Right renal cortex interstitium (tissue), 3 donors: ENCODE measurements at regions not wholly inside any gene's neighbourhood (a gene's known extent, or its start where the extent isn't known, plus 50 kb on each side); places are given as distances from the start of the nearest gene placed in this dataset.
"Not testable (repeated sequence)": the region's sequence is repeated elsewhere in the genome, so short reads cannot be mapped to it uniquely, and the experiment has no call there.

Experiments used
- DNase-seq, 3 donors: peaks; one replicate each; pipeline ENCODE4 v3.0.0-alpha.2; 2013; ENCODE audit warnings: low read depth in 3 of 3, low spot score in 2 of 3

DNA sequence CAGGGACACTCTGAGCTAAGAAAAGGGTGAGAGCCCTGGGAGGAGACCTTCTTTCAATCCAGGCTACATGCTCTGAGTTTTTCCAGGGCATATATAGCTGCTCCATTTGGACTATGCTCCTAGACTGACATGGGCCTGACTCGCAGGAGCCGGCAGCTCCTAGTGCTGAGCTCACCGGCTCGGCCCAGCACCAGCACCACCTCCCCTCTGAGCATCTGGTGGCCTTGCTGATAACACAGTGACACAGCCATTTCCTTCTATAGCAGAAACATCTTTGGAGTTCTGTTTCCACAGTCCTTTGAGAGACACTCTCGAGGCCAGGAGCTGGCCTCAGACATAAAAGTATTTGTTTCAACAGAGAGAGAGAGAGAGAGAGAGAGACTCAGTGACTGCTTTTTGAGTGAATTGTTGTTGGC, 184.9 kb downstream of the TM9SF2 start:
- no peak for DNase-seq

DNA sequence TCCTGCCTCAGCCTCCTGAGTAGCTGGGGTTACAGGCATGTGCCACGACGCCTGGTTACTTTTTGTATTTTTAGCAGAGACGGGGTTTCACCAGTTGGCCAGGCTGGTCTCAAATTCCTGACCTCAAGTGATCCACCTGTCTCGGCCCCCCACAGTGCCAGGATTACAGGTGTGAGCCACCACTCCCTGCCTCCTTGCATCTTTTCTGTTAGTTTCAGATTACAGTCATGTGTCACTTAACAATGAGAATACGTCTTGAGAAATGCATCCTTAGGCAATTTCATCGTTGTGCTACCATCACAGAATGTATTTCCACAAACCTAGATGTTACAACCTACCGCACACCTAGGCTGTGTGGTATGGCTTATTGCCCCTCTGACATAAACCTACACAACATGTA, 180.4 kb downstream of the TM9SF2 start:
- DNase-seq: no peak

DNA sequence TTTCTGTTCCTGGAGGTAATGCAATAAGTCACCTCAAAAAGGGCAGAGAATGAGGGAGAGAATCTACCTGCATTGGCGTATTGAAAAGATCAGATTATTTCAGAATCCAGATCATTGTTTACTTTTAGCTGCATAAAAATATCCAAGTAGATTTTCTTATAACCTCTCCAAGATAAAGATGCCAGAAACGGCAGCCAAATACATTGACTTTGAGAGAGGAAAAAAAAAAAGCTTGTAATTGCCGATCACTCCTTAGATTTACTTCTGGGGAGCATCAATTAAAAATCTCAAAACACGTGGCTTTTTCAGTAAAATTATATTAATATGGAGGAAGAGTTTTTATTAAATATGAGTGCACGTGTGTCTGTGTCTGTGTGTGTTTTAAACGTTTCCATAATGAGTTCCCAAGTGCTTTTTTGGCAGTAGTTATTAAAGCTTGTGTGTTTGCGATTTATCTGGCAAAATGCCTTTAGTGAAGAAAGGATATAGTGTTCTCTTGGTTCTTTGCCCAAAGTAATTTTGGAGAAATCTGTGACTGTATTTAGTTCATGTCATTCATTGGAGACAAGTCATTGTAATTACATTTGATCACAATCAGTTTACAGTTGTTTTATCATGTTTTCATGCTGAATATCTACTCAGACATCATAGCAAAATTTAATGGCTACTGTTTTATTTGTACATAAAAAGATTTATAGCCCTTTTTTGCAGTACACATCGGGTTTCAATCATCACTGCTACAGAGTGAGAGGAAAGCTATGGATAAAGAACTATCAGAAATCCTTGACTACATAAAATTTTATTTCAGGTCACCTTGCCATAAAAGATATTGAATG, 176.1 kb downstream of the TM9SF2 start:
- no peak for DNase-seq

DNA sequence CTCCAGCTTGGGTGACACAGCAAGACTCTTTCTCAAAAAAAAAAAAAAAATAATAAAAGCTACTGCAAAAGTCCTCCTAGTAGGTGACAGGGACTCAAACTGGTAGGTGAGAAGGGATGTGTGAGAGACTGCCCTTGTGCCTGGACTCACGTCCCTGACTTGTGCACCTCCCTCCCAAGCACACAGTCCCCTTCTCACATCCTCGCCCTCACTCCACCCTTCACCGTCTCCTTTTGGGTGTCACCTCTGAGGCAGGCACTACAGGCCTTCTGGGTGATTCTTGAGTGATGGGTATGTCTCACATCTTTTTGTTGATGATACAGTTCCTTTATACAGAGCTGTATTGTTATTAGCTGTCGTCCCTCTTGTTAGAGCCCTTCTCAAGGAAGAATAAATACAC, 170.5 kb downstream of the TM9SF2 start:
- DNase-seq: no peak

DNA sequence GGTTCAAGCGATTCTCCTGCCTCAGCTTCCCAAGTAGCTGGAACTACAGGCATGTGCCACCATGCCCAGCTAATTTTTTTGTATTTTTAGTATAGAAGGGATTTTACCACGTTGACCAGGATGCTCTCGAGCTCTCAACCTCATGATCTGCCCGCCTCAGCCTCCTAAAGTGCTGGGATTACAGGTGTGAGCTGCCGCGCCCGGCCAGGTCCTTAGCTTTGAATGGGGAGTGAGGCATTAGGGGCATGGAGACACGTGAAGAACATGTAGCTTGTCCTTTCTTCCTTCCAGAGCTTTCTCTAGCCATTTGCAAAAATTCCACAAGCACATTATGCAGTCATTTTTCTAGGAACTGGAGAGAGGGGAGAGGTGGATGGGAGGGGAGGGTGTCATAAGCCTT, 167.8 kb downstream of the TM9SF2 start:
- DNase-seq: not testable (repeated sequence)

DNA sequence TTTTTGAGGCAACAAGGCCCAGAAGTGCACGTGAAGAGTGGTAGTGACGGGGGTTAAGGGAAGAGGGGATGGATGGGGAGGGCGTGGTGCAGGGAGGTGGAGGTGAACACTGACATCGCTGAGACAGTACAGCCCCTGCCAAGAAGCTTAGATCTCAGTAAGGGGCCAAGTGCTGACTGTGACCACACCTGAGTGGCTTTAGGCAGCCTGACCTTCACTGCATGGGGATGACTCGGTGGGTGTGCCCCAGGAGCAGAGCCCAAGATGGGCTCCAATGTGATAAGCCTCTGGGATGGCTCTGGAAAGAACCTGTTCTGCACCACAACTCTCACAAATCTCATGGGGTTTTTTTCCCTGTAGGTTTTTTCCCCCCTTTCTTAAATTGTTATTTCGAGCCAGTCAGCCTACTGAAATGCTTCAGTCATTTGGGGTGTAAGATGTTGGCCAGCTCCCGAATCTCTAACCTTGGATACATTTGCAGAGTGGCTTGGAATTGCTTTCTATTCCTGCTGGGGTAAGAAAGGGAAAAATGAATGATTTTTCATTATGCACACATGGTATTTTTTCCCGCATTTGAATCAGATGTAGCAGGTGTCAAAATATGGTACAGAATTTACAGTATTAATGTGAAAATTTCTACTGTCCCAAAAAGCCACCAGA, 165.0 kb downstream of the TM9SF2 start:
- DNase-seq: no peak

DNA sequence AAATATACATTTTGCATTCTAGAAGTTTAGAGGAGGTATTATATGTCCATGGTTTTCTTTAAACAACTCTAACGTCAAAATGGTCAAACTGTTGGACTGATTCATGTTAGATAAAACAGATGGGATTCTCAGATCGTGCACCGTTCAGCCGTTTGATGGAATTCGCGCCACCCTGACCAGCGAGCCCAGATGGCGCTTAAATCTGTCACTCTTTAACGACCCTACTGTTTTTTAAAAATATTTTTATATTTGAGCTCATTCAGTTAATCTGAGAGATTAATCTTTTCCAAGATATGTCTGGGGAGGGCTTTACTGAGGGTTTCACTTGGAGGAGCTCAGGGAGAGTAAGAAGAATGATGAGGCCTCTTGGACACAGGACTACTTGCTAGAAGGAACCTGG, 164.4 kb downstream of the TM9SF2 start:
- no peak for DNase-seq

DNA sequence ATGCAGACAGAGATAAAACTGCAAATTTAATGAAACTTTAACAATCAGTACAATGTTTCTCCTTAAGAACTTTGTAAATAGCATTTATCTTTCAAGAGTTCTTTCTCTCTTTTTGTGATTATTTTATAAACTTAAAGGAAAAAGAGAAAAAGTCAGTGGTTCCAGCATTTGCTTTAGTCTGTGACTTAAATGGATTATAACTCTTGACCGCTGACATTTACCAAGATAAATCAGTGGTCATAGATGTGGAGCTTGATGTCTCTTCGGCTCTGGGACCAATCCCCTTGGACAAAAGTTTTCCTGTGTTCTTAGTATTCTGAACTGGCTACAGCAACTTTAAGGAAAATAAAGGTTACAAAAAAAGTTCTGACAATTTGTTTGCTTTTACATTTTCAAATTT, 162.6 kb downstream of the TM9SF2 start:
- DNase-seq: no peak

DNA sequence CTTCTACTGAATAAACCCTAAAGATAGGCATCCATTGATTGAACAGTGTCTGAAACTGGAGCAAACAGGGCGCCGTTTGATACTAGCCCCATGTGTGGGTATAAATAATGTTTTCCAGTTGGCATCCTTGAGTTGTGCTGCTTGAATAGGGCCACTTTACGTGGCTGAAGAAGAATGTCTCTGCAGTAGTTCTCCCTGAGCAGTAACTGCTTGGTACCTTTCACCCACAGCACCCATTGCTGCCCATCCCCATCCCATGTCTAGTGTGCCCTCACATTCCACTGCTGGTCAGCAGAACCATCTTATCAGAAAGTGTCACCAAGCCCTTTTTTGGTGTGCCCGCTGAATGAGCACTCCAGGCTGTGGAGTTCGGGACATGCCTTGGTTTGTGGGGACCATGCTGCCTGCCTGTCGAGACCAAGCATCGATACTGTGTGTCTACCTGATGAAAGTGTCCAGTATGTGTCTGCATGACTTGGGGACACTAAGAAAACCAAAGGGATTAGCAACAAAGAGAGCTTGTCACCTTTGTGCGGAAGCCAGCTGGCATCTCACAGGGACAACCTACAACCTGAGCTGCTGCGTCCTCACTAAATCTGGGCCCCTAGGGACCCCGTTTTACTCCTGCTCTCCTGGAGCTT, 162.0 kb downstream of the TM9SF2 start:
- no peak for DNase-seq

DNA sequence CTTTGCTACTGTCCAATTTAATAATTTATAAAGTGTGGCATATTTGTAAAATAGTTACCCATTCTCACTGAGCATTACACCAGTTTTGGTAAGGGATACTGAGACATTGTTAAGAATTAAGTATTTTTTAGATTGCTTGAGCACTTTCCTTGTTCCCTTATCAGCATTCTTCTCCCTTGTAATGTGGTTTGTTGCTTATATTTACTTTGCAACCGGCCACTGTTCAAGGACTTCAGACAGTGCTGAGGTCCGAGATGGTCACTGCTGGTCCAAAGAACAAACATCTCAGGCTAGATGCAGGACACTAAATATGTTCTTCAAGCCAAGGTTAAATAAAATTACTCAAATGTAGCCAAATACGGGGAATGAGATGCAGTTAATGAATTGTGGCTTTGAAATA, 161.4 kb downstream of the TM9SF2 start:
- DNase-seq: no peak

DNA sequence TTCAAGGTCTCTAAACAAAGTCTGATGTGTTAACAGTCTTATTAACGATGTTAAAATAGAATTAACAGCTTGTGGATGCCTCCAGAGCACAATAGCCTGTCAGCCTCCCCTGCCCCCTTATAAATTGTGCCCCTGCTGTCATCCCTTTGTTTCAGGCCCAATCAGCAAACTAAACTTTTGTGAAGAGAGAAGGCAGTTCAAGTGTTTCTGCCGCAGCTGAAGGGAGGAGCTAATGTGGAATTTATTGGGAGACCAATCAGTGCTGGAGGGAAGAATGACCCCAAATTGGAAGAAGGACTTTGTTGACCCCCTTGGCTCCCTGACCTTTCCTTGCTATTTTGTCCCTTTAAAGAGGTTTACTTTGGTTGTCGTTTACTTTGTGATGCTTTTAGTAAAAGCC, 160.5 kb downstream of the TM9SF2 start:
- DNase-seq: no peak

DNA sequence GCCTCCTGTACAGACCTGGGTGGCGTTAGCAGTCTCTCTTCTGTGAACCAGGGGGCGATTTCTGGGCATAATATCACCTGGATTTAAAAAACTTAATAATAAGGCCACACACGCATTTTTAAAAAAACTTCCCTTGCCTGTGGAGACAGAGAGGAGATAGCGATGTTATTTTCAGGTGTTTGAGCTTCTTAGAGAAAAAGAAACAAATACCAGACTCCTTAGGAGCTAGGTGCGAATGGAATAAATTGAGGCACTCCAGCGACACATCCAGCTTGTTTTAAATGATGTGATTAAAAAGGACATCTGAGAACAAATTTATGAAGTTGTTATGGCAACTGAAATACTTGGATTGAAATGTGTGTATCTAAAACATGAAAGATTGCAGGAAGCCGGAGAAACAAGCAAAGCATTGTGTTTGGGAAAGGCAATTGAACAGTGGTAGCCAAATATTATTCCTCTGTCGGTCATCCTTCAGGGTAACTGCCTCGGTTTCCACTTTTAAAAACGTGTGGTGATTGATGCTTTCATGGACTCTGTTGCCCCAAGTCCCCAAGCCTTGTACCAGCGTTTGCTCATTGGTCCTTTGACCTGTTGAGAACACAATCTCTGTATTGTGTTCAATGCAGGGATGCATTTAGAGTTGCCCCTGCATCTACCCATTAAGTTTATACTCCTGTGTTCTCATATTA, 158.7 kb downstream of the TM9SF2 start:
- no peak for DNase-seq

DNA sequence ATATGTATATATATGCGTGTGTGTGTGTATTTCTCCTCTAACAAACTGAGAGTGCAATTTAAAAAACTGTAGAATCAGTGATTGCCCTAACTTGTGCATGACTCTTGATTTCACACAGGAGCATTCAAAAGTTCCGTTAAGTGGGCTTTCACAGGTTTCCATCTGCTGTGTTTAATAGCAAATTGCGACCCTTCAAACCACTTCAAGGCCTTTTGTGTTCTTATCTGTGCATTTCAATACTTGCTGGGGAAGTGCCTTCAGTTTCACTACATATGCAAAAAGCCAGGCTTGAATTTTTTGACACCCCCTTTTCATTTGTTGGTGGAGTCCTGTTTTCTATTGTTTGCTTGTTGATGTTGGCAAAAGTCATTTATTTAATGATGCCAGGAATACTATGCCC, 158.0 kb downstream of the TM9SF2 start:
- DNase-seq: no peak

DNA sequence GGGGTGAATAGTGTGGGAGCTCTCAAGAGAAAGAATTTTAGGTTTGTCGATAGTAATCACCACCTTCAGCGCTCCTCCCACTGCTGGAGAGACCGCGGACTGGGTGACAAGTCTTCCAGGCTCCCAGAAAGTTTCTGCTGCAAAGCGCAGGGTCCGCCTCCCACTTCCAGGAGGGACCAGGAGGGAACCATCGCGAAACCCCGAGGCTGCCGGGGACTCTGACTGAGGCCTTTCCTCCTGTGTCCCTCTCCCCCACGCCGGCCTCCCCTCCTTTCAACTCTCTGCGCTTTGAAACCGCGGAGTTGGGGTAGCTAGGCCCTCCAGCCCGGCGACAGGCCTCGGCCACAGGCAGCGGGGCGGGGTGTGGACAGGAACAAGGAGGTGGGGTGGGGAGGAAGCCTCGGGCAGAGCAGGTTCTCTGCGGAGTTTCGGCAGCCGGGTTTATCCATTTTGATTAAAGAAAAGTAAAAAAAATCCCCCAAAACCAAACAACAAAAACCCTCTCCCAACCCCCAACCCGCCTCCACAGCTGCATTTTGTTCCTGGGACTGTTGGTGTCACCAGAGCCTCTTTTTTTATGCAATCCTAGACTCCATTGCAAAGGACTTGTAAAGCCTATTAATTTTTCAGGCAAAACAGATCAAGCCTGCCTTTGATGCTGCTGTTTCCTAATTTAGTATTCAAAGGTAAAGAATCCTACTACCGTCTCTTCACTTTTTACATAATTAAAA, 157.2 kb downstream of the TM9SF2 start:
- peak in 2 of 3 donors; percentile 44 to 76 for DNase-seq

DNA sequence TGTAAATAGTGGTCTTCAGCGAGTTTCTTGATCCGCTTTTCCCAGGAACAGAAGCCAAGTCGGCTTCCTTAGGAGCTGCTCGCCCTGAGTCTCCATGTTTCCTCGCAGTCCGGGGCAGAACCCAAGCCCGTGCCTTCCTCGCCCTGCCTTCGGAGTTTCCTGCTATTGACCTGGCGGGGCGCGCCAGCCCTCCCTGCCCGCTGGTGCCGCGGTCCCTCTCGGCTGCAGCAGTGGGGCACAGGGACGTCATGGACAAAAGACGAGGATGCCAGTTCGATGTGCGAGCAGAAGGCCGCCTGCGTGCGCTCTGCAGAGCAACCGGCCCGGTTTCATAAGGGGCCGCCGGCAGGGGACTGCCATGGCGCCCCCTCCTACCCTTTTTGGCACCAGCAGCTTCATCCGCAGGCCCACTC, 156.6 kb downstream of the TM9SF2 start:
- no peak for DNase-seq

DNA sequence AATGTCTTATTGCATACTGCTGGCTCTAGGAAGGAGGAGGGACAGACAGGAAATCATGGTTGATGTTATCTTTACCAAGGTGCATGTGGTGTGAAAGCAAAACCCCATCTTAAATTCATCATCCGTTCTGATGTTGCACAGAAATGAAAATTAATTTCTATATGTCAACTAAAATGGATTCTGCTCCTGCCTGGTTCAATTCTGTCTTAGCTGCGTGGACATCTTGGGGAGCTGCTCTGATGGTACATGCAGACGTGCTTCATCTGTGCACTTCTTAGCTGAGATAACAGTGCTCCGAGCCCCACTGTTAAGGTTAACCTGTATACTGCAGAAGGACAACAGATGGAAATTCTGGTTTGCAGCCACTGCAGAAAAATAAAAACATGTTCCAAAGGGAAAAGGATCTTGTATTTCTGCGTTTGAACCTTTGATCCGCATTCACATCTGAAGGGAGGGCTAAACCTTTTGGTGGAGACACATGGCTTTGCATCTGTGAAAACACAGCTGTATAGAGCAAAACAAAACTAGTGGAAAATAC, 155.6 kb downstream of the TM9SF2 start:
- no peak for DNase-seq

DNA sequence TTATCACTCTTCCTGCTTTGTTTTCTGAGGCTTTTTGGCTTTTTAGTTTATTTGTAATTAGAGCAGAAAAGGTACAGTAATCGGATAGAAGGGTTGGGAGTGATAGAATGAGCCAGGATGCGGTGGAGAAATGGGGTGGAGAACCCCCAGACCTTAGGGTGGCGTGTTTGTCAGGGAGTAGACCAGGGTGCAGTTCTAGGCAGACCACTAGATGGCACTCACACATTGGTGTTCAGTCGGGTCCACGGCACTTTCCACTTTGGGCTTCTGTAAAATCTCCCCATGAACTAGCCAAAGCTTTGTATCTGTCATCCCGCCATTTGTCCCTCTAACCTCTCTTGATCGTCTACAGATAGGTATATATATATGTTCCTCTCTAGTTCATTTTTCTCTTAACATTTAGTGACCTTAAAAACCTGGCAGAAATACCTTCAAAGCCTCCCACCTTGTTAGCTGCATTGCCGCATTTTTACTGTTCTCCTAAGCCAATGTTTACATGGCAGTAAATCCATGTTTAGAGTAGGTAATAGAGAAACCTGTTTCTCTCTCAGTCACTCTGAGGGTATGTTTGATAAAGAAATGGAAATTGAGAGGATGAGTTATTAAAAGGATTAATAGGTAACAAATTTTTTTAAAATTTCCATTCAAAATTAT, 154.9 kb downstream of the TM9SF2 start:
- peak in 2 of 3 donors; percentile 60 to 67 for DNase-seq

DNA sequence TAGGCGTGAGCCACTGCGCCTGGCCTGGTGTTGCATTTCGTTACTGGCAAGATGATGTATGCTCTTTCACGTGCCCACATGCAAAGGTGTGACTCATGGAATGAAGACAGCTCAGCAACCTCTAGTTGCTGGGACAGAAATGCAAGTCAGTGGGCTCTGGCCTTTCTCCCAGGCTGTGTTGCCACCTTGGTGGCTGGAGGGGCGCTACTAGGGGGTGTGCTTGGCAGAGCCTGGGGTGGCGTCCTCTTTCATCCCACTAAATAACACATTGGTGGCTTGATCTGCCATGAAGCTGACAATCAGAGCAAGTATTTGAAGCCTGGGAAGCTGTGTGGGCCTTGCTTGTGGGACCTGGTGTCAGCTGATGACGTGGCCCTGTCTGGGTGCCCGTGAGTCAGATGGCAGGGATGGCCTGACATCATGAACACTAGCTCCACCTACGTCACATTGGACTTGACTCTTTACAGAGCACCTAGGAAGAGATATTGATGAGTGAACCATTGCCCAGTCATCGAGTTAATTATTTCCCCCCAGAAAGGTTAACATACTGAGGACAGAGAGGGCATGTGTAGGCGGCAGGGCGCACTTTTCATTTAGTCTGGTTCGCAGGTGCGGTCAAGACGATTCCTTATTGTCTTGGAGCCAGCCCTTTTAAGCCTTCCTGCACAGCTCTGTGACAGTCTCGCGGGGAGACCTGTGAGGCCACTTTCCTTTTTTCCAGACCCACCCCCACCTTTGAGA, 154.2 kb downstream of the TM9SF2 start:
- DNase-seq: no peak

DNA sequence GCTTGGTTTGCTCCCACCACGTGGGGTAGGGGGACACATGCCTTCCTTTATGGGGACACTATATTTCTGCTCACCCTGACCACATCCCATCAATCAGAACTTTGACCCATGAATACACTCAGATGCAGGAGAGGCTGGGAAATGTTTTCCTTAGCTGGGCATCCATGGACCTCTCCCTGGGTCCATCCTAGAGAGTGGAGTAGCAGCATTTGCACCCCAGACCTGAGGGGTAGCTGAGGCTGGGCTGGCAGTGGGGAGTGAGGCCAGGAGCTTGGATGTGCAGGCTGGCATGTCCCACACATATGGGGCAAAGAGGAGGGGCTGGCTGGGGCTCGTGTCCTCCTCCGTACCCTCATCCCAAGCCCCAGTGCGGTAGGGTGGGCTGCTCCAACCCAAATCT, 152.8 kb downstream of the TM9SF2 start:
- no peak for DNase-seq
